GM18508 (cell line): ENCODE measurements at regions not wholly inside any gene's neighbourhood (a gene's known extent, or its start where the extent isn't known, plus 50 kb on each side); places are given as distances from the start of the nearest gene placed in this dataset.

ENCODE experiments used
- ATAC-seq: cut with Tn5 transposase; IDR thresholded peaks from one replicate; pipeline ENCODE4 v1.9.1; 2021; ENCODE audit warnings: moderate number of reproducible peaks; ENCODE audit not compliant: insufficient read depth, unreplicated experiment

GRCh38 chr6:3996349-3996748 lies 82.6 kb downstream of the FAM217A start:
- ATAC-seq, result no peak

DNA sequence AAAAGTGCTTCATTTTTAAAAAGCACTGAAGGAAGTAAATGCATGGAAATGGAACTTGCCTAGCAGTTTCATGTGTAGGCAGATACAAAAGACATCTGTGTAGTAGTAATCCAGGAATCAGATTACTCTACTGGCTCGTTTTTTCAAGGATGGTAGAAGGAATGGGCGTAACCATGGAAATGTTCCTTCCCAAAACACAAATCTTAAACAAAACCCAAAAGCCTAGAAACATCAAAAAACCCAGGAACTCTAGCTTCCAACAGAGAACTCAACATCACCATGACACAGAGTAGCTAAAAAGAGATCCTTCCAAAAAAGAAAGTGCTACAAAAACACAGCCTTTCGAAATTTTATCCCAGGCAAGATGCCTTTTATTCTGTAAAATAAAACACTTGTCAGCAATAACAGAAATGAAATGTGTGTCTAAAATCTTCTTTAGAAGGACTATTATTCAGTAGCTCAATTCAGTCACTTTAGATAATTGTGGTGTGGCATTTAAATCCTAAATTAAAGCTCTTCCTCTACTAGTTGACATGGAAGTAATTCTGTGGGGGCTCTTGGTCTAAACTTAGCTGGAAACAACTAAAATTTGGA lies 81.7 kb downstream of the FAM217A start:
- no peak for ATAC-seq

- no peak for ATAC-seq
Measured at GRCh38 chr6:3999800-4000661, 78.9 kb downstream of the FAM217A start.

DNA sequence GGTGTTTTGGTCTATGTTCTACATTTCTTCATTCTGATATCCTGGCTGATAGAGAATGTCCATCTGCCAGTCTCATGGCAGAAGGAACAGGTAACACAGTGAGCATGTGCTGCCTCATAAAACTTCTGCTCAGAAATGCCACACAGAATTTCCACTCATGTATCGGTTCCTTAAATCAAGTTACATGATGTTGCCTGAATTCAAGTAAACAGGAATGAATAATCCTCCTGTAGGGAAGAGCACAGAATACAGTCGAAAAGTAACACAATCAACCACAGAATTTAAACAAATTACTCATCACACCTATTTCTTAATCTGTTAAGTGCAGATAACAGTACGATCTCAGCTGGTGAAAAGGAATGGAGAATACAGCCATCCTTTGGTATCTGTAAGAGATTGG lies 74.7 kb downstream of the FAM217A start:
- no peak for ATAC-seq

DNA sequence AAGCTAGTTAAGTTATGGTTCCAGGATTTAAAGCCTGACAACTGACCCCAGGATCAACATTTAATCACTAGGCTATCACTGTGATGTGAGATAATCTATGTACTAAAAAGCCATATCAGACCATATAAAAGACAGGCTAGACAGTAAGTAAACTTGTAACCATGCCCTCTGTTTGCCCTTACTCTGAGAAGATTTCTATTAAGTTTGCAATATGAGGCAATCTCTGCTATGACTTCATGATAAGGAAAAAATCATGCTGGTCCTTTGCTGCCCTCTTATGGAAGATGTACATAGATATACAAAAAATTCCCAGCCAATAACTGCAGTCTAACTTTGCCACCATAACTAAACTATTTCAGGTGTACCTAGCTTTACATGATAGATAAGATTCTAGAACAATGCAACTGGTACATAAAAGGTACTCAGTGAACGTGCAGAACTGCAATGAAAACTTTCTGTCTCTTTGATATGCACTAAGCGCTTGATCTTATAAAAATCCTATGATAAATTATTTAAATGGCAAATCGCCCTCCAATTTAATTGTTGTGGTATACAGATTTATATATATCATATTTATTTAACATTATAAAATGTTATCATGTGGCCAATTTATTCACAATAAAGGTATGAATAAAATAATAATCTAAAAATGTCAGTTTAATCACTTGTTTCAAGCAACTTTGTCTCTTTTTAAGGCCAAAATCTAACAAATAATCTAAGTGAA lies 70.5 kb downstream of the FAM217A start:
- no peak for ATAC-seq

- ATAC-seq, result no peak
Measured at GRCh38 chr6:4009486-4009885, 69.5 kb downstream of the FAM217A start.

GRCh38 chr6:4010048-4010447 lies 68.9 kb downstream of the FAM217A start:
- no peak for ATAC-seq

- ATAC-seq, result no peak
Measured at GRCh38 chr6:4010689-4011090, 68.2 kb downstream of the FAM217A start.

DNA sequence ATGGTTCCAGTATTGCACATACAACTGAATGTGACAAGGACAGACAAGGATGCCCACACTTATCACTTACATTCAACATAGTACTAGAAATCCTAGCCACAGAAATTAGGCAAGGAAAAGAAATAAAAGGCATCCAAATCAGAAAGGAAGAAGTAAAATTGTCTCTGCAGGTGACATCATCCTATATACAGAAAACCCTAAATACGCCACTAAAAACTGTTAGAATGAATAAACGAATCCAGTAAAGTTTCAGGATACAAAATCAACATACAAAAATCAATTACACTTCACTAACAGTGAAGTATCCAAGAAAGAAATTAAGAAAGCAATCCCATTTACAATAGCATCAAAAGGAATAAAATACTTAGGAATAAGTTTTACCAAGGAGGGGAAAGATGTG lies 66.1 kb downstream of the FAM217A start:
- no peak for ATAC-seq

DNA sequence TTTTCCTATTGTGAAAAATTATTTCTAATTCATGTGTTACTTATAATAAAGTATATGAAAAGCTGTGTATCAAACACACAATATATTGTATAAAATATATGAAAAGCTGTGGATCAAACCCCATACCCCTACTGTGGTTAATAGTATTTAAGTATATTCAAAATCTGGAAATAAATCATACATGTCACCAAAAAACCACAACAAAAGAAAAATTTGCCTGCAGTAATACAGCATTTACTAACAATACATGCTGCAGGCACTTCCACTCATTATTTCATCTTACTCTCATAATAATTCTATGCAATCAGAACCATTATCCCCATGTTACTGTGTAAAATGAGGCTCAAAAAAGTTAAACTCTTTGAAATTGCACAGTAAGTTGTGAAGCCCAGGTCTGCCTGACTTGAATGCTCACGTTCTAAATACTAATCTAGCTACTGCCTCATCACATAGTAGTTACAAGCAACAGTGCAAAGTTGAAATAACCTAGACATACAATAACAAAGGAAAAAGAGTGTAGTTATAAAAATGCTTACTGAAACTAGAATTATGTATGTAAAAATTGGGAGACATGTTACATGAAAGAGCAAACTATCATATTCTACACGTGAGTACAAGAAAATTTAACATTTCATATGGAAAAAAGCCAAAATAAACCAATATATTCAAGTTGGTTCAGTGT lies 61.7 kb downstream of the FAM217A start:
- no peak for ATAC-seq

DNA sequence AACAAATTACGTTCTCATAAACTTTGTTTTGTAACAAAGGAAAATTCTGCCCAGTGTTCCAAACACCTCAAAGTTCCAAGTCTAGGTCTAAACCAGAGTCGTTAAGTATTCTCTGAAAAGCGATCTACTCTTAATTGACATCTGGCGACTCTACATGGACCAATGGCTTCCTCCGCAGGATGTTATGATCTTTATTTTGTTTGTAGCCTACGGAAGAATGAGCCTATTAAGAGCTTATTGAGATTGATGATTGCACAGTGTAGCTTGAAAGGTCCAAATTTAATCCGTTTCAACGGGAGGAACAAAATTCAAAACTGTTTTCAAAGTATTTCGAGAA lies 61.1 kb downstream of the FAM217A start:
- no peak for ATAC-seq

GRCh38 chr6:4018171-4018923 lies 60.6 kb downstream of the FAM217A start:
- no peak for ATAC-seq
